IMR-90 (cell line): ENCODE measurements at regions not wholly inside any gene's neighbourhood (a gene's known extent, or its start where the extent isn't known, plus 50 kb on each side); places are given as distances from the start of the nearest gene placed in this dataset.

Experiments used
- ATAC-seq: fragments of 200-7000 bp; cut with Tn5 transposase; 2 replicates; pipeline ENCODE4 v1.9.1; 2020; ENCODE audit warnings: low read depth, mild to moderate bottlenecking, moderate library complexity
- BruUV-seq: library from RNA; stranded (reverse); fragments of 400-500 nt; replicated peaks from 2 replicates; lab custom pipeline; 2021; lab: Mats Ljungman, UMichigan
- CTCF ChIA-PET: fragments of 300-600 bp; formaldehyde crosslinking; extraction: SDS; loops from one replicate; lab custom pipeline; 2021; ENCODE audit warnings: antibody characterized with exemption; lab: Yijun Ruan, JAX
- POLR2A ChIA-PET: fragments of 300-600 bp; sonication (Branson Sonifier 250); formaldehyde crosslinking; loops from one replicate; lab custom pipeline; 2022; ENCODE audit warnings: antibody characterized with exemption; ENCODE audit not compliant: unreplicated experiment; lab: Charles Lee
- DNase-seq: peaks from one replicate; pipeline ENCODE4 v3.0.0; 2013
- H2AFZ ChIP-seq: replicated peaks from 2 replicates; pipeline ENCODE3; 2013; ENCODE audit warnings: low read length, mild to moderate bottlenecking; ENCODE audit not compliant: poor library complexity
- H2AK5ac ChIP-seq: 2 replicates; pipeline ENCODE4 v1.6.1; 2013; ENCODE audit warnings: low read depth, low read length, inconsistent platforms
- H2AK9ac ChIP-seq: replicated peaks from 2 replicates; pipeline ENCODE3; 2013; ENCODE audit warnings: mild to moderate bottlenecking, low read depth, low read length, moderate library complexity; ENCODE audit not compliant: poor library complexity
- H2BK120ac ChIP-seq: 2 replicates; pipeline ENCODE4 v1.6.1; 2013; ENCODE audit warnings: low read depth, low read length, inconsistent platforms
- H2BK15ac ChIP-seq: 3 replicates; pipeline ENCODE4 v1.6.1; 2013; ENCODE audit warnings: low read depth, low read length, inconsistent platforms
- H2BK20ac ChIP-seq: 2 replicates; pipeline ENCODE4 v1.6.1; 2013; ENCODE audit warnings: low read depth, mild to moderate bottlenecking, inconsistent platforms, low read length, moderate library complexity
- H2BK5ac ChIP-seq: 2 replicates; pipeline ENCODE4 v1.6.1; 2013; ENCODE audit warnings: mild to moderate bottlenecking, low read depth, low read length, inconsistent platforms; ENCODE audit not compliant: poor library complexity, severe bottlenecking
- H3K14ac ChIP-seq: replicated peaks from 2 replicates; pipeline ENCODE4 v1.6.1; 2013; ENCODE audit warnings: low read depth, low read length, inconsistent platforms
- H3K18ac ChIP-seq: 2 replicates; pipeline ENCODE4 v1.6.1; 2013; ENCODE audit warnings: low read depth, low read length, control low read depth
- H3K23ac ChIP-seq: 2 replicates; pipeline ENCODE4 v1.6.1; 2013; ENCODE audit warnings: low read depth, low read length, inconsistent platforms
- H3K27ac ChIP-seq: 2 replicates; pipeline ENCODE4 v1.5.1; 2013; ENCODE audit warnings: mild to moderate bottlenecking, control low read depth, low read length; ENCODE audit not compliant: insufficient read depth
- H3K27me3 ChIP-seq: 2 replicates; pipeline ENCODE4 v1.6.1; 2013; ENCODE audit warnings: low read length; ENCODE audit not compliant: control insufficient read depth, insufficient read depth
- H3K36me3 ChIP-seq: 2 replicates; pipeline ENCODE4 v1.6.1; 2013; ENCODE audit warnings: low read length, mixed read lengths; ENCODE audit not compliant: control insufficient read depth, insufficient read depth
- H3K4ac ChIP-seq: 2 replicates; pipeline ENCODE4 v1.6.1; 2013; ENCODE audit warnings: low read depth, low read length, inconsistent platforms
- H3K4me1 ChIP-seq: 2 replicates; pipeline ENCODE4 v1.6.1; 2013; ENCODE audit warnings: low read length, mixed read lengths; ENCODE audit not compliant: control insufficient read depth, insufficient read depth
- H3K4me2 ChIP-seq: 2 replicates; pipeline ENCODE4 v1.6.1; 2013; ENCODE audit warnings: low read depth, mild to moderate bottlenecking, control low read depth, low read length, moderate library complexity
- H3K4me3 ChIP-seq: 2 replicates; pipeline ENCODE4 v1.5.1; 2013; ENCODE audit warnings: low read depth, mild to moderate bottlenecking, control low read depth, low read length, moderate library complexity; ENCODE audit not compliant: insufficient read depth
- H3K56ac ChIP-seq: 2 replicates; pipeline ENCODE4 v1.6.1; 2013; ENCODE audit warnings: low read length, inconsistent platforms; ENCODE audit not compliant: insufficient read depth; ENCODE audit errors: extremely low read depth
- H3K79me1 ChIP-seq, 2 experiments: 2 replicates each; pipeline ENCODE4 v1.6.1; 2013; ENCODE audit warnings: low read length in 2 of 2, inconsistent platforms in 1 of 2, low read depth in 1 of 2
- H3K9ac ChIP-seq: 2 replicates; pipeline ENCODE4 v1.6.1; 2013; ENCODE audit warnings: low read depth, low read length, control low read depth
- H3K9me1 ChIP-seq: 2 replicates; pipeline ENCODE4 v1.6.1; 2013; ENCODE audit warnings: low read length, inconsistent platforms; ENCODE audit not compliant: insufficient read depth
- H3K9me3 ChIP-seq: 2 replicates; pipeline ENCODE4 v1.6.1; 2013; ENCODE audit warnings: low read length; ENCODE audit not compliant: control insufficient read depth, insufficient read depth
- H4K20me1 ChIP-seq: 2 replicates; pipeline ENCODE4 v1.6.1; 2013; ENCODE audit warnings: low read length, inconsistent platforms; ENCODE audit not compliant: insufficient read depth
- H4K5ac ChIP-seq: 2 replicates; pipeline ENCODE4 v1.6.1; 2013; ENCODE audit warnings: mild to moderate bottlenecking, low read depth, low read length, control low read depth
- H4K8ac ChIP-seq, 2 experiments: 2 replicates each; pipeline ENCODE4 v1.6.1; 2013; ENCODE audit warnings: low read depth in 2 of 2, low read length in 2 of 2, control low read depth in 1 of 2, inconsistent platforms in 1 of 2
- H4K91ac ChIP-seq: 2 replicates; pipeline ENCODE4 v1.6.1; 2013; ENCODE audit warnings: low read depth, low read length, inconsistent platforms; ENCODE audit not compliant: insufficient read depth
- BHLHE40 ChIP-seq: fragments of 150-350 bp; IDR thresholded peaks from 2 replicates; pipeline ENCODE4 v1.6.1; 2016; ENCODE audit warnings: mild to moderate bottlenecking, low read depth, low read length
- CEBPB ChIP-seq: IDR thresholded peaks from 2 replicates; pipeline ENCODE4 v1.6.1; 2012; ENCODE audit warnings: low read depth, low read length, improper control_type of control experiment
- CHD1 ChIP-seq: IDR thresholded peaks from 2 replicates; pipeline ENCODE4 v1.6.1; 2012; ENCODE audit warnings: low read depth, low read length, improper control_type of control experiment
- CTCF ChIP-seq: conservative IDR thresholded peaks from 2 replicates; pipeline ENCODE4 v1.5.1; 2012; ENCODE audit warnings: mild to moderate bottlenecking, low read depth, low read length, improper control_type of control experiment
- ELK1 ChIP-seq: fragments of 150-350 bp; IDR thresholded peaks from 2 replicates; pipeline ENCODE4 v1.6.1; 2016; ENCODE audit warnings: low read depth, mild to moderate bottlenecking, low read length, moderate library complexity, borderline replicate concordance
- FOS ChIP-seq: fragments of 150-350 bp; IDR thresholded peaks from 2 replicates; pipeline ENCODE4 v1.6.1; 2016; ENCODE audit warnings: low read depth, low read length
- MAFK ChIP-seq: IDR thresholded peaks from 2 replicates; pipeline ENCODE4 v1.6.1; 2012; ENCODE audit warnings: low read depth, low read length, improper control_type of control experiment
- MAZ ChIP-seq: IDR thresholded peaks from 2 replicates; pipeline ENCODE4 v1.6.1; 2012; ENCODE audit warnings: low read depth, mild to moderate bottlenecking, low read length, improper control_type of control experiment, moderate library complexity, borderline replicate concordance
- POLR2A ChIP-seq: IDR thresholded peaks from 2 replicates; pipeline ENCODE4 v1.6.1; 2012; ENCODE audit warnings: mild to moderate bottlenecking, low read depth, low read length
- RAD21 ChIP-seq: IDR thresholded peaks from 2 replicates; pipeline ENCODE4 v1.6.1; 2012; ENCODE audit warnings: low read length, improper control_type of control experiment
- RCOR1 ChIP-seq: IDR thresholded peaks from 2 replicates; pipeline ENCODE4 v1.6.1; 2012; ENCODE audit warnings: mild to moderate bottlenecking, low read length, improper control_type of control experiment; ENCODE audit not compliant: insufficient replicate concordance
- SMC3 ChIP-seq: fragments of 150-350 bp; IDR thresholded peaks from 2 replicates; pipeline ENCODE4 v1.6.1; 2016; ENCODE audit warnings: low read depth, mild to moderate bottlenecking, antibody characterized with exemption, low read length, moderate library complexity
- USF2 ChIP-seq: fragments of 150-350 bp; IDR thresholded peaks from 2 replicates; pipeline ENCODE4 v1.6.1; 2017; ENCODE audit warnings: mild to moderate bottlenecking, antibody characterized with exemption, low read length, low read depth
- dilution Hi-C: fragments of 300-500 bp; cut with HindIII; formaldehyde crosslinking; loops from one replicate; pipeline ENCODE4 v1.14.3; 2018; ENCODE audit warnings: low sequenced_read_pairs; ENCODE audit not compliant: unreplicated experiment
- in situ Hi-C: fragments of 300-500 bp; cut with MboI; formaldehyde crosslinking; loops from 3 replicates; pipeline ENCODE4 v1.14.3; 2019; ENCODE audit warnings: low sequenced_read_pairs, inconsistent platforms, mixed read lengths
- intact Hi-C: fragments of 100-400 bp; cut with micrococcal nuclease; formaldehyde crosslinking; loops from 2 replicates; pipeline ENCODE4 v1.10.0; 2022

- Histone ChIP-seq H3K4me3 (no peak overlapping the region), H3K27ac (no peak overlapping the region), H3K36me3 (no peaks in the 10 kb centered on the region), H2BK5ac (no peak overlapping the region), H3K23ac (no peak overlapping the region), H2AFZ (no peak overlapping the region), H3K56ac (no peak overlapping the region), H4K5ac (no peak overlapping the region), H3K4ac (no peak overlapping the region), H2BK20ac (no peak overlapping the region), H2AK5ac (no peak overlapping the region), H3K18ac (no peak overlapping the region), H3K9me3 (no peaks in the 10 kb centered on the region), H4K20me1 (no peaks in the 10 kb centered on the region), H3K27me3 (no peaks in the 10 kb centered on the region), H3K4me1 (no peaks in the 10 kb centered on the region), H3K9me1 (no peaks in the 10 kb centered on the region), H3K79me1 (no peaks in the 10 kb centered on the region), H2BK15ac (no peak overlapping the region), H3K14ac (no peak overlapping the region), H3K9ac (no peak overlapping the region), H2BK120ac (no peak overlapping the region), H4K91ac (no peak overlapping the region), H4K8ac (no peak overlapping the region), H2AK9ac (no peak overlapping the region), H3K4me2 (no peak overlapping the region)
- BruUV-seq: no TSS peak
- POLR2A ChIA-PET: no interaction called here
- CTCF ChIA-PET: no interaction called here
- dilution Hi-C loops (no loop called here), intact Hi-C loops (no loop called here), in situ Hi-C loops (no loop called here)
- ATAC-seq (no peak), DNase-seq (no peak)
- TF ChIP-seq BHLHE40 (no peak), CTCF (no peak), RAD21 (no peak), POLR2A (no peak), CHD1 (no peak), FOS (no peak), MAZ (no peak), ELK1 (no peak), SMC3 (no peak), RCOR1 (no peak), MAFK (no peak), USF2 (no peak), CEBPB (no peak)
Observed at GRCh38 chr4:89463341-89463740, 155.7 kb upstream of the GPRIN3 start.
